ENCODE measurements at regions not wholly inside any gene's neighbourhood (a gene's known extent, or its start where the extent isn't known, plus 50 kb on each side); places are given as distances from the start of the nearest gene placed in this dataset.
"Not testable (repeated sequence)": the region's sequence is repeated elsewhere in the genome, so short reads cannot be mapped to it uniquely, and the experiment has no call there.

GRCh38 chr1:146409817-146410441 lies 181.1 kb upstream of the NOTCH2NLA start (continued):
- not testable (repeated sequence) for TF ChIP-seq REST (IDR thresholded peaks at IDR 0.05; ENCODE audit: borderline replicate concordance)
- TF ChIP-seq REST (CRISPR knock-in tag; IDR thresholded peaks at IDR 0.05; ENCODE audit: low read depth), result peak; percentile 70; the same call in 1 of the 2 replicates
- TF ChIP-seq LCOR (CRISPR knock-in tag; IDR thresholded peaks at IDR 0.05), result peak; percentile 75; the same call in 1 of the 2 replicates
- peak; percentile 77 for TF ChIP-seq ASH1L (IDR thresholded peaks at IDR 0.05; ENCODE audit: borderline replicate concordance, low read depth, partially characterized antibody)
- TF ChIP-seq HMG20A (CRISPR knock-in tag; conservative IDR thresholded peaks at IDR 0.05), result peak; percentile 82; the same call in 1 of the 2 replicates
- TF ChIP-seq HOXB6 (CRISPR knock-in tag; IDR thresholded peaks at IDR 0.05; ENCODE audit: borderline replicate concordance), result peak; percentile 96
- peak; percentile 100 for TF ChIP-seq ZBTB26 (CRISPR knock-in tag; IDR thresholded peaks at IDR 0.05)
- peak in 1 of 2 experiments; percentile 84; a peak in 2 of 4 replicates for TF ChIP-seq FOXA3 (CRISPR knock-in tag; conservative IDR thresholded peaks at IDR 0.05 in 1 of 2, IDR thresholded peaks at IDR 0.05 in 1 of 2)
- peak; percentile 99 for TF ChIP-seq HEY1 (CRISPR knock-in tag; IDR thresholded peaks at IDR 0.05; ENCODE audit: borderline replicate concordance)
- peak; percentile 41; the same call in 1 of the 2 replicates for TF ChIP-seq KLF13 (tag; IDR thresholded peaks at IDR 0.05; ENCODE audit: borderline replicate concordance, low read depth)
- peak; percentile 97 to 98 for TF ChIP-seq MLLT1 (IDR thresholded peaks at IDR 0.05)
- peak; percentile 99 for TF ChIP-seq GTF2E2 (tag; IDR thresholded peaks at IDR 0.05)
- TF ChIP-seq TRIM24 (IDR thresholded peaks at IDR 0.05), result peak; percentile 47 to 74; a peak in 3 of 4 replicates

All from K562 (cell line).